ENCODE measurements at regions not wholly inside any gene's neighbourhood (a gene's known extent, or its start where the extent isn't known, plus 50 kb on each side); places are given as distances from the start of the nearest gene placed in this dataset.
"Not testable (repeated sequence)": the region's sequence is repeated elsewhere in the genome, so short reads cannot be mapped to it uniquely, and the experiment has no call there.

DNA sequence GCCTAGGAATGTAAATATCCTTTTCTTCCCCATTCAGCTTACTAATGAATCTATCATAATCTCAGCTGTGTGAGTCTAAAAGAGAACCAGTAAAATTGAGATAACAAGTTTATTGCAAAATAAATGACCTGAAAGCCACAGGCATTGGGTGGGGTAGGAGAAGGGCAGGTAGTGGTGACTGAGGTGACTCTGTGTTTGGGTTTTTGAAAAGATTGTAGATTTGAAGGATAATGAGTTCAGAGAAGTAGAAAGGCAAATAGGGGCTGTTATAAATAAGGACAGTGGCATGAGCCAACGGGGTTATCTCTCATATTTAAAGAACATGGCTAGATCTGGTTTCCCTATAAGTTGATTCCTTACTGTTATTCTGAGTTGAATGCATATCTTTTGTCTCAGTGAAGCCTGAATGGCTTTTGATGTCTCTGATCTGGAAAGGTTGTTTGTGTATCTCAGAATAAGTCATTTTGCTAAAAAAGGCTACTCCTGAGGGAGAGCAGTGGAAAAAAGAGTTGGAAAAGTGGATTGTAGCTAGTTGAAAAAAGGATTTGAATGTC lies 92.3 kb upstream of the TPTE start:
- H3K4me3 Mint-ChIP-seq; H3K36me3 Mint-ChIP-seq (ENCODE audit: insufficient read depth); H3K4me1 Mint-ChIP-seq; ATAC-seq (replicated peaks; ENCODE audit: extremely low read depth, poor library complexity, severe bottlenecking); DNase-seq (ENCODE audit: low spot score in 2 of 2); H3K27me3 Mint-ChIP-seq; H3K27ac Mint-ChIP-seq (ENCODE audit: low read depth); H3K9me3 Mint-ChIP-seq: not testable (repeated sequence)

- Mint-ChIP-seq H3K4me3 (no peak overlapping the region), H3K27ac (ENCODE audit: low read depth) (no peak overlapping the region), H3K36me3 (ENCODE audit: insufficient read depth) (no peaks in the 10 kb centered on the region), H3K4me1 (no peaks in the 10 kb centered on the region), H3K27me3 (no peaks in the 10 kb centered on the region), H3K9me3 (peaks cover 3% of the 10 kb centered on the region)
- DNase-seq (ENCODE audit: low spot score in 2 of 2) (no peak), ATAC-seq (replicated peaks; ENCODE audit: extremely low read depth, poor library complexity, severe bottlenecking) (no peak)
These were observed 91.4 kb upstream of the TPTE start for GRCh38 chr21:10430005-10430404.

DNA sequence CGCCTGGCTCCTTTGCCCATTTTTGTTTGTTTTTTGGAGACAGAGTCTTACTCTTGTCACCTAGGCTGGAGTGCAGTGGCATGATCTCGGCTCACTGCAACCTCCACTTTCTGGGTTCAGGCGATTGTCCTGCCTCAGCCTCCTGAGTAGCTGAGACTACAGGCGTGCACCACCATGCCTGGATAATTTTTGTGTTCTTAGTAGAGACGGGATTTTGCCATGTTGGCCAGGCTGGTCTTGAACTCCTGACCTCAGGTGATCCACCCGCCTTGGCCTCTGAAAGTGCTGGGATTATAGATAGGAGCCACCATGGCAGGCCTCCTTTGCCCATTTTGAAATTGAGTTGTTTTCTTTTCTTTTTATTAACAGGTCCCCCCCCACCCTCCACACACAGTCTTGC lies 89.4 kb upstream of the TPTE start:
- H3K27ac Mint-ChIP-seq (ENCODE audit: low read depth); H3K36me3 Mint-ChIP-seq (ENCODE audit: insufficient read depth); H3K9me3 Mint-ChIP-seq; H3K27me3 Mint-ChIP-seq; ATAC-seq (replicated peaks; ENCODE audit: extremely low read depth, poor library complexity, severe bottlenecking); H3K4me3 Mint-ChIP-seq; DNase-seq (ENCODE audit: low spot score in 2 of 2); H3K4me1 Mint-ChIP-seq: not testable (repeated sequence)

DNA sequence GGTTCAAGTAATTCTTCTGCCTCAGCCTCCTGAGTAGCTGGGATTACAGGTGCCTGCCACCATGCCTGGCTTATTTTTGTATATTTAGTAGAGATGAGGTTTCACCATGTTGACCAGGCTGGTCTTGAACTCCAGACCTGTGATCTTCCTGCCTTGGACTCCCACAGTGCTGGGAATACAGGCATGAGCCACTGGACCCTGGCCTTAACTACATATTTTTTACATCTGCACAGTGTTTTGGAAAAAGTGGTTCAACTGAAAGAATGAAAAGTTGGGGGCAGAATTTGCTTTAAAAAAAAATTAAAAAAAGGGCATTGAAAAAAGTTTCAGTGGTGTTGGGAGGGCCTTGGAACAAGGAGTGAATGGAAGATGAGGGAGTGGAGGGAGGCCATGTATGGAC lies 88.9 kb upstream of the TPTE start:
- DNase-seq (ENCODE audit: low spot score in 2 of 2); H3K27me3 Mint-ChIP-seq; H3K4me1 Mint-ChIP-seq; ATAC-seq (replicated peaks; ENCODE audit: extremely low read depth, poor library complexity, severe bottlenecking); H3K4me3 Mint-ChIP-seq; H3K27ac Mint-ChIP-seq (ENCODE audit: low read depth); H3K9me3 Mint-ChIP-seq; H3K36me3 Mint-ChIP-seq (ENCODE audit: insufficient read depth): not testable (repeated sequence)

DNA sequence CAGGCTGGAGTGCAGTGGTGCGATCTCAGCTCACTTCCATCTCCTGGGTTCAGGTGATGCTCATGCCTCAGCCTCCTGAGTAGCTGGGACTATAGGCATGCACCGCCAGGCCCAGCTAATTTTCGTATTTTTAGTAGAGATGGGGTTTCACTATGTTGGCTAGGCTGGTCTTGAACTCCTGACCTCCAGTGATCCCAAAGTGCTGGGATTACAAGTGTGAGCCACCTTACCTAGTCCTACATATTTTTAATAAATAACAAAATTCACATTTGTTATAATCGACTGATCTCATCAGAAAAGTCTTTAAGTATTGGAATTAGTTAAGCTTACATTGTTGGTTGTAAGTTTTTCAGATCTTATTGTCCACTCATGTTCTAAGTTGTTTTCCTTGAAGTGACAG lies 83.4 kb upstream of the TPTE start:
- H3K36me3 Mint-ChIP-seq (ENCODE audit: insufficient read depth); H3K9me3 Mint-ChIP-seq; H3K27ac Mint-ChIP-seq (ENCODE audit: low read depth); H3K4me1 Mint-ChIP-seq; ATAC-seq (replicated peaks; ENCODE audit: extremely low read depth, poor library complexity, severe bottlenecking); H3K27me3 Mint-ChIP-seq; DNase-seq (ENCODE audit: low spot score in 2 of 2); H3K4me3 Mint-ChIP-seq: not testable (repeated sequence)

GRCh38 chr21:10440639-10441038 lies 80.7 kb upstream of the TPTE start:
- not testable (repeated sequence) for H3K4me1 Mint-ChIP-seq; DNase-seq (ENCODE audit: low spot score in 2 of 2); ATAC-seq (replicated peaks; ENCODE audit: extremely low read depth, poor library complexity, severe bottlenecking)

DNA sequence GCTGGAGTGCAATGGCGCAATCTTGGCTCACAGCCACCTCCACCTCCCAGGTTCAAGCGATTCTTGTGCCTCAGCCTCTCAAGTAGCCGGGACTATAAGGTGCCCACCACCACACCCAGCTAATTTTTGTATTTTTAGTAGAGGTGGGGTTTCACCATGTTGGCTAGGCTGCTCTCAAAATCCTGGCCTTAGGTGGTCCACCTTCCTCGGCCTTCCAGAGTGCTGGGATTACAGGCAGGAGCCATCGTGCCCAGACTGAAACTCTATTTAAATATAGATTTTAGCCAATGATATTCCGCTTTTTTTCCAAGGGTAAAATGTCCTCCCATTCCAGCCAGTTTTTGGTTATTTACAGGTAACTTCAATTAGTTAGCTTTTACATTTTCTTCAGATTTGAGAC lies 79.4 kb upstream of the TPTE start:
- not testable (repeated sequence) for H3K4me3 Mint-ChIP-seq; H3K4me1 Mint-ChIP-seq; H3K27me3 Mint-ChIP-seq; H3K36me3 Mint-ChIP-seq (ENCODE audit: insufficient read depth); H3K9me3 Mint-ChIP-seq; DNase-seq (ENCODE audit: low spot score in 2 of 2); ATAC-seq (replicated peaks; ENCODE audit: extremely low read depth, poor library complexity, severe bottlenecking); H3K27ac Mint-ChIP-seq (ENCODE audit: low read depth)

More at GRCh38 chr21:10440639-10441038, 80.7 kb upstream of the TPTE start:
- not testable (repeated sequence) for H3K27me3 Mint-ChIP-seq; H3K27ac Mint-ChIP-seq (ENCODE audit: low read depth); H3K9me3 Mint-ChIP-seq; H3K36me3 Mint-ChIP-seq (ENCODE audit: insufficient read depth); H3K4me3 Mint-ChIP-seq

GRCh38 chr21:10445685-10446084 lies 75.7 kb upstream of the TPTE start:
- H3K4me3 Mint-ChIP-seq; H3K9me3 Mint-ChIP-seq; H3K27ac Mint-ChIP-seq (ENCODE audit: low read depth); H3K27me3 Mint-ChIP-seq; H3K4me1 Mint-ChIP-seq; H3K36me3 Mint-ChIP-seq (ENCODE audit: insufficient read depth); ATAC-seq (replicated peaks; ENCODE audit: extremely low read depth, poor library complexity, severe bottlenecking); DNase-seq (ENCODE audit: low spot score in 2 of 2): not testable (repeated sequence)

- not testable (repeated sequence) for ATAC-seq (replicated peaks; ENCODE audit: extremely low read depth, poor library complexity, severe bottlenecking); DNase-seq (ENCODE audit: low spot score in 2 of 2); H3K4me1 Mint-ChIP-seq; H3K27me3 Mint-ChIP-seq; H3K36me3 Mint-ChIP-seq (ENCODE audit: insufficient read depth); H3K27ac Mint-ChIP-seq (ENCODE audit: low read depth); H3K9me3 Mint-ChIP-seq; H3K4me3 Mint-ChIP-seq
These were observed 71.9 kb upstream of the TPTE start for GRCh38 chr21:10449451-10449850.

GRCh38 chr21:10451274-10451673 lies 70.1 kb upstream of the TPTE start:
- ATAC-seq (replicated peaks; ENCODE audit: extremely low read depth, poor library complexity, severe bottlenecking); H3K27ac Mint-ChIP-seq (ENCODE audit: low read depth); H3K4me1 Mint-ChIP-seq; H3K4me3 Mint-ChIP-seq; H3K27me3 Mint-ChIP-seq; H3K36me3 Mint-ChIP-seq (ENCODE audit: insufficient read depth); H3K9me3 Mint-ChIP-seq; DNase-seq (ENCODE audit: low spot score in 2 of 2): not testable (repeated sequence)

DNA sequence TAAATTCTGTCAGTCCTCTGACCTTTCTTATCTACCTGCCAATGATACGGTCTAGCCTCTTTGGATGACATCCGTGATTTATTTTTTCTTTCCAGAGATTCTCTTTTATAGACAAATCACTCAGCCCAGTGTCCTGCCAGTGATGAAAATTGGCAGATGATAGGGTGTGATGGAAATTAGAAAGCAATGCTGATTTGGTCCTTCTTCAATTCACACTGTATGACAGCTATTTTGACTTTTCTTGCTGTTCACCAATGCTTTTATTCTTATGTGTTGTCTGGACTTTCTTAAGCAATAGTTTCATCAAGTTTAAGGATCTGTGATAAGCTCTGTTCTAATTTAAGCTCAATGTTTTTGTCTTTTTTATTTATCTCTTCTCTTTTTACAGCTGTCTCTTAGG lies 63.6 kb upstream of the TPTE start:
- not testable (repeated sequence) for H3K27me3 Mint-ChIP-seq; H3K27ac Mint-ChIP-seq (ENCODE audit: low read depth); H3K36me3 Mint-ChIP-seq (ENCODE audit: insufficient read depth); H3K9me3 Mint-ChIP-seq; H3K4me3 Mint-ChIP-seq; DNase-seq (ENCODE audit: low spot score in 2 of 2); ATAC-seq (replicated peaks; ENCODE audit: extremely low read depth, poor library complexity, severe bottlenecking); H3K4me1 Mint-ChIP-seq

- not testable (repeated sequence) for H3K4me3 Mint-ChIP-seq; H3K27me3 Mint-ChIP-seq; H3K9me3 Mint-ChIP-seq; H3K27ac Mint-ChIP-seq (ENCODE audit: low read depth); H3K4me1 Mint-ChIP-seq; ATAC-seq (replicated peaks; ENCODE audit: extremely low read depth, poor library complexity, severe bottlenecking); DNase-seq (ENCODE audit: low spot score in 2 of 2); H3K36me3 Mint-ChIP-seq (ENCODE audit: insufficient read depth)
These were observed 60.4 kb upstream of the TPTE start for GRCh38 chr21:10460957-10461356.

- not testable (repeated sequence) for DNase-seq (ENCODE audit: low spot score in 2 of 2); ATAC-seq (replicated peaks; ENCODE audit: extremely low read depth, poor library complexity, severe bottlenecking); H3K4me3 Mint-ChIP-seq; H3K36me3 Mint-ChIP-seq (ENCODE audit: insufficient read depth); H3K4me1 Mint-ChIP-seq; H3K27me3 Mint-ChIP-seq; H3K27ac Mint-ChIP-seq (ENCODE audit: low read depth); H3K9me3 Mint-ChIP-seq
These were observed 59.9 kb upstream of the TPTE start for GRCh38 chr21:10461445-10461844.

DNA sequence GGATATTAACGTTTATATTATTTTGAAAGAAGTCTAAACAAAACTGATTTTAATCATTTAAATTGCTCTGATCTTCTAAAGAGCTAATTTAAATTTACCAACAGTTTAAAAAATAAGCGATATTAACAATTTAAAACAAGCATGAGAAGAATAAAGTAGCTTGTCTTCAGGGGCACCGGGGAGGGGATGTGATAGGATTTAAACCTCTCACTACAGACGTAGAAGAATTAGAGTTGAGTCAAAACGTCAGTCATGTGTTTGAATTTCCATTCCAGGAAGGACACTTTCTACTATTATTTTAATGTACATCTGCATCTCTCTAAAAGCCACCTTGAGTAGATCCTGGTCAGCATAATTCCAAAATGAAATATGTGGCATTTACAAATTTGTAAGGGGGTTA lies 58.2 kb upstream of the TPTE start:
- ATAC-seq (replicated peaks; ENCODE audit: extremely low read depth, poor library complexity, severe bottlenecking) (no peak), DNase-seq (ENCODE audit: low spot score in 2 of 2) (no peak)
- no peaks in the 10 kb centered on the region for H3K36me3 Mint-ChIP-seq (ENCODE audit: insufficient read depth)
- H3K9me3 Mint-ChIP-seq, result no peaks in the 10 kb centered on the region
- no peak overlapping the region for H3K27ac Mint-ChIP-seq (ENCODE audit: low read depth)
- no peak overlapping the region for H3K4me3 Mint-ChIP-seq
- no peaks in the 10 kb centered on the region for H3K27me3 Mint-ChIP-seq
- no peaks in the 10 kb centered on the region for H3K4me1 Mint-ChIP-seq

All from central memory CD8-positive, alpha-beta T cell (primary cell).